Cardiac fibroblast (primary cell): ENCODE measurements at regions not wholly inside any gene's neighbourhood (a gene's known extent, or its start where the extent isn't known, plus 50 kb on each side); places are given as distances from the start of the nearest gene placed in this dataset.

ENCODE experiments used
- DNase-seq, 2 donors: peaks; one replicate each; pipeline versions ENCODE4 v3.0.0 to v3.0.0-alpha.2; 2010; ENCODE audit warnings: low read depth in 2 of 2
- H3K4me3 ChIP-seq, 2 donors: replicated peaks in 1 of 2; 1 replicate in 1 of 2; 2 replicates in 1 of 2; pipeline ENCODE4 v1.5.1; 2011; ENCODE audit warnings: low read depth in 2 of 2, low read length in 2 of 2, mild to moderate bottlenecking in 2 of 2, moderate library complexity in 1 of 2
- CTCF ChIP-seq: IDR thresholded peaks from one replicate; pipeline ENCODE4 v1.5.1; 2011; ENCODE audit warnings: low read depth, mild to moderate bottlenecking, low read length, inconsistent platforms

DNA sequence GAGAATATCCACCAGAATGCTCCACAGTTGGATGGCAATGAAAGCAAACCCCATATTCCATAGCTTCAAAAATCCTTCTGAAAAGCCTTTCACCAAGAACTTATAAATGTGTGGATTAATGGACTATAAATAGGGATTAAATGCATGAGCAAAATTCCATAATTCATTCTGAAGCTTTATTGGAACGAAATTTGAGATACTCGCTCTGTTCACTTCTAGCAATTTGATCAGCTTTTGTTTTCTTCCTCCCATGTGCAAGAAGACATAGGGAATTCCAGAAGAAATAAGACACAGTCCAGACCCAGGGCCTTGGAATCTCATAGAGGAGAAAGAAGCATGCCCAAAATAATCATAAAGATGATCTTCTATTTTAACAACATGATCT, 285.9 kb upstream of the TMPO start:
- no peak overlapping the region for H3K4me3 ChIP-seq
- no peak for TF ChIP-seq CTCF
- DNase-seq = no peak

DNA sequence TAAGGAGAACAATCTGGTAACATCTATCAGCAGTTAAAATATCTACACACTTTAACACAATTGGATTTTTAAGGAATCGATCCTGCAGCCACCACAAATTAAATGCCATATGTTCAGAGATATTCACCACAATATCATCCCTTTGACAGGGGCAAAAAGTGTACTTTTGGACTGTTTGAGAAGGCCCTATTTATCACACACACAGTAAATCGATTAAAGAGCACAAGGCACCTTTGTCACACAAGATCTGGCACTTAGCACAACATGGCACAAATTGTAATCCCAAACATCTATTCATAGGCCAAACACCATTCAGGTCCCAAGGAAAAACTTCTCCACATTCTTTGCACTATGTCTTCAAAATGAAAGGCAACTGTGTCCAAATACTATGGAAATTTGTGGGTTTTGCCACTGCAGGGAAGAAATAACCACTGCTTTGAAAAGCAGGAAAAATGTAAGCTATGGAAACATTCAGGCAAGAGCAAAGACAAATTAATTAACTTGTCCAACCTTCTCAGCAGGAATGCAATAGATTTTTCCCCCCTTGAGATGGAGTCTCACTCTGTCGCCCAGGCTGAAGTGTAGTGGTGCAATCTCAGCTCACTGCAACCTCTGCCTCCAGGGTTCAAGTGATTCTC, 282.5 kb upstream of the TMPO start:
- no peak for TF ChIP-seq CTCF
- DNase-seq = no peak
- no peak overlapping the region for H3K4me3 ChIP-seq

GRCh38 chr12:98235301-98235700, 280.1 kb upstream of the TMPO start:
- H3K4me3 ChIP-seq = no peak overlapping the region
- DNase-seq = no peak
- TF ChIP-seq CTCF = no peak

GRCh38 chr12:98238515-98239130, 276.8 kb upstream of the TMPO start:
- peak; percentile 60 to 62 for DNase-seq
- H3K4me3 ChIP-seq = no peak overlapping the region
- no peak for TF ChIP-seq CTCF

DNA sequence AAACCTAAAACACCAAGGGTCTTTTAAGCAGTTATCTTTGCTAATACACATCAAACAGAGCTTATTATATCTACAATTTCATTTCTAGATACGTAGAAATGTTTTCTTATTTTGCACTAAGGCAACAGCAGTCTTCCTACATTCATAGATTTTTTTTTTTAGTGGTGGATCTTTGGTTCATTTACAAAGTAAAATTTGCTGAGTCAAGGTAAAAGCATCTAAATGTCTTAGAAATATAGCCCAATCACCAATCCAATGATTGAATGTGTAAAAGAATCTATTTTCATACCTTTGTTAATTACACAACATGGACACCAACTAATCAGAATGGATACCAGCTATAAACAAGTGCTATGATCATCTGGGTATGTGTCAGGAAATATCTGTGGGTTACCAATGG, 272.2 kb upstream of the TMPO start:
- no peak overlapping the region for H3K4me3 ChIP-seq
- no peak for DNase-seq
- TF ChIP-seq CTCF = no peak

- DNase-seq = no peak
- TF ChIP-seq CTCF = no peak
- H3K4me3 ChIP-seq = no peak overlapping the region
Measured at GRCh38 chr12:98244136-98244535, 271.3 kb upstream of the TMPO start.
